ENCODE measurements at regions not wholly inside any gene's neighbourhood (a gene's known extent, or its start where the extent isn't known, plus 50 kb on each side); places are given as distances from the start of the nearest gene placed in this dataset.

- DNase-seq (ENCODE audit: low read depth): no peak
Observed at GRCh38 chr2:33891616-33892015, 292.5 kb upstream of the FAM98A start.

GRCh38 chr2:33890686-33891085 is 291.6 kb upstream of the FAM98A start:
- no peak for DNase-seq (ENCODE audit: low read depth)

- DNase-seq (ENCODE audit: low read depth): no peak
Observed at GRCh38 chr2:33877348-33878016, 278.4 kb upstream of the FAM98A start.

- DNase-seq (ENCODE audit: low read depth): no peak
Observed at GRCh38 chr2:33873076-33873605, 274.0 kb upstream of the FAM98A start.

- no peak for DNase-seq (ENCODE audit: low read depth)
Observed at GRCh38 chr2:33859811-33860461, 260.8 kb upstream of the FAM98A start.

- no peak for DNase-seq (ENCODE audit: low read depth)
Observed at GRCh38 chr2:33859176-33859575, 260.1 kb upstream of the FAM98A start.

- no peak for DNase-seq (ENCODE audit: low read depth)
Observed at GRCh38 chr2:33848486-33848885, 249.4 kb upstream of the FAM98A start.

- DNase-seq (ENCODE audit: low read depth): no peak
Observed at GRCh38 chr2:33839791-33840190, 240.7 kb upstream of the FAM98A start.

- no peak for DNase-seq (ENCODE audit: low read depth)
Observed at GRCh38 chr2:33836628-33837027, 237.5 kb upstream of the FAM98A start.

GRCh38 chr2:33835911-33836310 is 236.8 kb upstream of the FAM98A start:
- DNase-seq (ENCODE audit: low read depth): no peak

GRCh38 chr2:33822964-33823363 is 223.9 kb upstream of the FAM98A start:
- no peak for DNase-seq (ENCODE audit: low read depth)

GRCh38 chr2:33812707-33813106 is 213.6 kb upstream of the FAM98A start:
- no peak for DNase-seq (ENCODE audit: low read depth)

- no peak for DNase-seq (ENCODE audit: low read depth)
Observed at GRCh38 chr2:33810046-33810835, 211.1 kb upstream of the FAM98A start.

GRCh38 chr2:33806041-33806440 is 206.9 kb upstream of the FAM98A start:
- DNase-seq (ENCODE audit: low read depth): no peak

- DNase-seq (ENCODE audit: low read depth): no peak
Observed at GRCh38 chr2:33804155-33804554, 205.1 kb upstream of the FAM98A start.

- no peak for DNase-seq (ENCODE audit: low read depth)
Observed at GRCh38 chr2:33796511-33796910, 197.4 kb upstream of the FAM98A start.

GRCh38 chr2:33791625-33792024 is 192.5 kb upstream of the FAM98A start:
- DNase-seq (ENCODE audit: low read depth): no peak

GRCh38 chr2:33788044-33788443 is 188.9 kb upstream of the FAM98A start:
- no peak for DNase-seq (ENCODE audit: low read depth)

GRCh38 chr2:33786881-33787280 is 187.8 kb upstream of the FAM98A start:
- no peak for DNase-seq (ENCODE audit: low read depth)

GRCh38 chr2:33785201-33786106 is 186.4 kb upstream of the FAM98A start:
- DNase-seq (ENCODE audit: low read depth): no peak

- no peak for DNase-seq (ENCODE audit: low read depth)
Observed at GRCh38 chr2:33784488-33784887, 185.4 kb upstream of the FAM98A start.

All from T follicular helper cell (primary cell).